HEK293T (cell line): ENCODE measurements at regions not wholly inside any gene's neighbourhood (a gene's known extent, or its start where the extent isn't known, plus 50 kb on each side); places are given as distances from the start of the nearest gene placed in this dataset.

Experiments used
- BHLHE40 ChIP-seq: fragments of 450-650 bp; IDR thresholded peaks from 2 replicates; pipeline ENCODE4 v1.6.1; 2016; ENCODE audit warnings: mild to moderate bottlenecking, moderate library complexity, borderline replicate concordance
- FOXA1 ChIP-seq: fragments of 450-650 bp; IDR thresholded peaks from 2 replicates; pipeline ENCODE4 v1.6.1; 2016; ENCODE audit warnings: mild to moderate bottlenecking
- FOXK2 ChIP-seq: fragments of 450-650 bp; IDR thresholded peaks from 2 replicates; pipeline ENCODE4 v1.6.1; 2016; ENCODE audit warnings: mild to moderate bottlenecking
- FOXM1 ChIP-seq: fragments of 450-650 bp; IDR thresholded peaks from 2 replicates; pipeline ENCODE4 v1.6.1; 2017; ENCODE audit warnings: mild to moderate bottlenecking, borderline replicate concordance
- NFRKB ChIP-seq: fragments of 450-650 bp; IDR thresholded peaks from 2 replicates; pipeline ENCODE4 v1.6.1; 2016; ENCODE audit warnings: mild to moderate bottlenecking, moderate library complexity
- SP1 ChIP-seq: fragments of 450-650 bp; IDR thresholded peaks from 2 replicates; pipeline ENCODE4 v1.6.1; 2017
- ZNF384 ChIP-seq: fragments of 450-650 bp; IDR thresholded peaks from 2 replicates; pipeline ENCODE4 v1.6.1; 2016

- TF ChIP-seq FOXA1 (no peak), FOXM1 (no peak), BHLHE40 (no peak), ZNF384 (no peak), NFRKB (no peak), FOXK2 (no peak), SP1 (no peak)
These were observed 1761.8 kb downstream of the SLITRK5 start for GRCh38 chr13:89432997-89433396.
